ENCODE measurements at regions not wholly inside any gene's neighbourhood (a gene's known extent, or its start where the extent isn't known, plus 50 kb on each side); places are given as distances from the start of the nearest gene placed in this dataset.

- Histone ChIP-seq H4K20me1 (ENCODE audit: insufficient read depth) (no peaks in the 10 kb centered on the region), H3F3A (replicated peaks; ENCODE audit: insufficient read depth) (no peaks in the 10 kb centered on the region), H2AFZ (ENCODE audit: low read depth) (no peak overlapping the region), H3K9ac (no peak overlapping the region), H3K79me2 (ENCODE audit: insufficient read depth) (no peaks in the 10 kb centered on the region), H3K27ac (ENCODE audit: low read depth in 2 of 2, low read length in 1 of 2) (no peak overlapping the region), H3K27me3 (ENCODE audit: insufficient read depth) (peaks cover 63% of the 10 kb centered on the region), H3K4me1 (ENCODE audit: control insufficient read depth in 1 of 2, insufficient read depth in 2 of 2, low read depth in 1 of 2, low read length in 1 of 2) (no peaks in the 10 kb centered on the region), H3K9me2 (no peaks in the 10 kb centered on the region), H3K4me2 (no peak overlapping the region), H3K4me3 (ENCODE audit: low read depth in 2 of 2, low read length in 1 of 2) (no peak overlapping the region), H3K9me3 (no peaks in the 10 kb centered on the region), H3K36me3 (replicated peaks in 1 of 2; ENCODE audit: control insufficient read depth in 1 of 2, insufficient read depth in 2 of 2, low read length in 1 of 2) (no peaks in the 10 kb centered on the region)
- no peak for DNase-seq
- TF ChIP-seq, protein P1, sequence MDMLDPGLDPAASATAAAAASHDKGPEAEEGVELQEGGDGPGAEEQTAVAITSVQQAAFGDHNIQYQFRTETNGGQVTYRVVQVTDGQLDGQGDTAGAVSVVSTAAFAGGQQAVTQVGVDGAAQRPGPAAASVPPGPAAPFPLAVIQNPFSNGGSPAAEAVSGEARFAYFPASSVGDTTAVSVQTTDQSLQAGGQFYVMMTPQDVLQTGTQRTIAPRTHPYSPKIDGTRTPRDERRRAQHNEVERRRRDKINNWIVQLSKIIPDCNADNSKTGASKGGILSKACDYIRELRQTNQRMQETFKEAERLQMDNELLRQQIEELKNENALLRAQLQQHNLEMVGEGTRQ (IDR thresholded peaks at IDR 0.05; ENCODE audit: borderline replicate concordance, low read depth, low read length), result no peak
- TF ChIP-seq NRF1 (IDR thresholded peaks at IDR 0.05; ENCODE audit: low read depth, low read length) (no peak), TEAD4 (IDR thresholded peaks at IDR 0.05; ENCODE audit: borderline replicate concordance, insufficient read depth) (no peak), GATA2 (CRISPR knock-in tag; IDR thresholded peaks at IDR 0.05) (no peak), IRF3 (IDR thresholded peaks at IDR 0.05; ENCODE audit: low read depth, low read length) (no peak), NFIC (IDR thresholded peaks at IDR 0.05; ENCODE audit: borderline replicate concordance) (no peak), RFX5 (IDR thresholded peaks at IDR 0.05; ENCODE audit: low read length) (no peak), CHD2 (IDR thresholded peaks at IDR 0.05; ENCODE audit: low read length, partially characterized antibody) (no peak), RXRA (IDR thresholded peaks at IDR 0.05; ENCODE audit: borderline replicate concordance, low read depth) (no peak)
- CTCF ChIA-PET, result interaction anchor here (0.6 to 6.4 kb wide), 4 partner anchors 10 to 642 kb away, joined by 3 to 51 read pairs (median 4); no protein-coding TSS in a partner anchor
- 39% methylated on average over 4 of the region's 4 CpGs for WGBS (ENCODE audit: low lambda C conversion rate)
- POLR2A ChIA-PET, result no interaction called here
Measured at GRCh38 chr20:22681591-22682248, 97.3 kb upstream of the FOXA2 start.

GRCh38 chr20:22682381-22682780 is 98.0 kb upstream of the FOXA2 start:
- Histone ChIP-seq H3K9ac (no peak overlapping the region), H2AFZ (ENCODE audit: low read depth) (no peak overlapping the region), H3F3A (replicated peaks; ENCODE audit: insufficient read depth) (no peaks in the 10 kb centered on the region)
- no peak for TF ChIP-seq SMC3 (IDR thresholded peaks at IDR 0.05; ENCODE audit: low read depth, low read length)
- TF ChIP-seq ELF1 (IDR thresholded peaks at IDR 0.05), result no peak
- TF ChIP-seq REST (IDR thresholded peaks at IDR 0.05; ENCODE audit: low read depth, low read length), result no peak
- no peak for TF ChIP-seq RFX5 (IDR thresholded peaks at IDR 0.05; ENCODE audit: low read length)
- TF ChIP-seq FOSL2 (IDR thresholded peaks at IDR 0.05; ENCODE audit: borderline replicate concordance, low read depth), result no peak
- TF ChIP-seq, protein P2, sequence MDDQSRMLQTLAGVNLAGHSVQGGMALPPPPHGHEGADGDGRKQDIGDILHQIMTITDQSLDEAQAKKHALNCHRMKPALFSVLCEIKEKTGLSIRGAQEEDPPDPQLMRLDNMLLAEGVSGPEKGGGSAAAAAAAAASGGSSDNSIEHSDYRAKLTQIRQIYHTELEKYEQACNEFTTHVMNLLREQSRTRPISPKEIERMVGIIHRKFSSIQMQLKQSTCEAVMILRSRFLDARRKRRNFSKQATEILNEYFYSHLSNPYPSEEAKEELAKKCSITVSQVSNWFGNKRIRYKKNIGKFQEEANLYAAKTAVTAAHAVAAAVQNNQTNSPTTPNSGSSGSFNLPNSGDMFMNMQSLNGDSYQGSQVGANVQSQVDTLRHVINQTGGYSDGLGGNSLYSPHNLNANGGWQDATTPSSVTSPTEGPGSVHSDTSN (IDR thresholded peaks at IDR 0.05), result no peak
- no peak for TF ChIP-seq RXRA (IDR thresholded peaks at IDR 0.05; ENCODE audit: borderline replicate concordance, low read depth)
- no peak for TF ChIP-seq EP300 (IDR thresholded peaks at IDR 0.05; ENCODE audit: borderline replicate concordance in 1 of 2, low read depth in 1 of 2, low read length in 1 of 2)
- TF ChIP-seq RCOR1 (IDR thresholded peaks at IDR 0.05; ENCODE audit: low read length), result no peak
- TF ChIP-seq FOXM1 (IDR thresholded peaks at IDR 0.05; ENCODE audit: low read depth), result no peak
- TF ChIP-seq GATA2 (CRISPR knock-in tag; IDR thresholded peaks at IDR 0.05), result no peak
- TF ChIP-seq, protein P1 (IDR thresholded peaks at IDR 0.05; ENCODE audit: borderline replicate concordance, low read depth, low read length), result no peak
- no peak for TF ChIP-seq GABPA (IDR thresholded peaks at IDR 0.05; ENCODE audit: low read depth)
- no peak for TF ChIP-seq FOXJ3 (CRISPR knock-in tag; IDR thresholded peaks at IDR 0.05)

More at GRCh38 chr20:22682381-22682780, 98.0 kb upstream of the FOXA2 start:
- no peak overlapping the region for H3K27ac ChIP-seq (ENCODE audit: low read depth in 2 of 2, low read length in 1 of 2)
- H4K20me1 ChIP-seq (ENCODE audit: insufficient read depth), result no peaks in the 10 kb centered on the region
- no peaks in the 10 kb centered on the region for H3K4me1 ChIP-seq (ENCODE audit: control insufficient read depth in 1 of 2, insufficient read depth in 2 of 2, low read depth in 1 of 2, low read length in 1 of 2)
- ChIA-PET CTCF (interaction anchor here (0.6 to 6.4 kb wide), 3 partner anchors 343 to 642 kb away, joined by 3 to 51 read pairs (median 4); no protein-coding TSS in a partner anchor), POLR2A (no interaction called here)
- H3K9me2 ChIP-seq, result no peaks in the 10 kb centered on the region
- no peak for DNase-seq
- H3K4me2 ChIP-seq, result no peak overlapping the region
- H3K4me3 ChIP-seq (ENCODE audit: low read depth in 2 of 2, low read length in 1 of 2), result no peak overlapping the region
- 29% methylated on average over 4 of the region's 6 CpGs for WGBS (ENCODE audit: low lambda C conversion rate)
- no peaks in the 10 kb centered on the region for H3K9me3 ChIP-seq
- H3K27me3 ChIP-seq (ENCODE audit: insufficient read depth), result peaks cover 56% of the 10 kb centered on the region
- no peaks in the 10 kb centered on the region for H3K36me3 ChIP-seq (replicated peaks in 1 of 2; ENCODE audit: control insufficient read depth in 1 of 2, insufficient read depth in 2 of 2, low read length in 1 of 2)
- no peaks in the 10 kb centered on the region for H3K79me2 ChIP-seq (ENCODE audit: insufficient read depth)

Measured in SK-N-SH (cell line).